ENCODE measurements at regions not wholly inside any gene's neighbourhood (a gene's known extent, or its start where the extent isn't known, plus 50 kb on each side); places are given as distances from the start of the nearest gene placed in this dataset.

- intact Hi-C loops (cut with DNase I), result no loop called here
- DNase-seq, result no peak
- no peaks in the 10 kb centered on the region for H3K4me1 ChIP-seq
- WGBS (ENCODE audit: insufficient coverage, low coverage, low lambda C conversion rate, missing lambda C conversion rate), result no CpG with 5 or more reads among the region's 1 CpG
- no peaks in the 10 kb centered on the region for H3K9me3 ChIP-seq
- TF ChIP-seq POLR2A (IDR thresholded peaks at IDR 0.05) (no peak), CTCF (IDR thresholded peaks at IDR 0.05) (no peak)
- H3K27ac ChIP-seq, result no peak overlapping the region
- no peaks in the 10 kb centered on the region for H3K27me3 ChIP-seq
- no peaks in the 10 kb centered on the region for H3K36me3 ChIP-seq
- H3K4me3 ChIP-seq, result no peak overlapping the region
- ATAC-seq, result no peak
Observed at GRCh38 chr14:94994245-94994644, 163.1 kb downstream of the DICER1 start.

DNA sequence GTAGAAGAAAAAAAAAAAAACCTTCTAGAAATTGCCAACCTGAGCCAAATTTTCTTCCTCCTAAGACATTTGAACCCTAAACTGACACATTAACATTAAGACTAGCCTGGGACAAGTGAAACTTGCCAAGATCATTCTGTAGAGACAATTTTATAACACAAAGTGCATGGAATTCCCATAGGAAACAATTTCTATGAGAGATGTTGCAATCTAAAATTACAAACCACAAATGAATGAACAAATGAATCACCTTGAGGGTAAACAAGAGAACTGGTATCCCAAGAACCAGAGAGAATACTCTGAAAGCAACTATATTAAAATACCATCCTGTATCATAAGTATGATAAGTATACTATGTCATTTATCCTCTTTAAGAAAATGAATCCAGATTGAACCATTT is 165.3 kb downstream of the DICER1 start:
- TF ChIP-seq CTCF (IDR thresholded peaks at IDR 0.05) (no peak), POLR2A (IDR thresholded peaks at IDR 0.05) (no peak)
- intact Hi-C loops (cut with DNase I), result no loop called here
- Histone ChIP-seq H3K9me3 (no peaks in the 10 kb centered on the region), H3K4me3 (no peak overlapping the region), H3K27me3 (no peaks in the 10 kb centered on the region), H3K4me1 (no peaks in the 10 kb centered on the region), H3K36me3 (no peaks in the 10 kb centered on the region), H3K27ac (no peak overlapping the region)
- no peak for DNase-seq
- no peak for ATAC-seq

GRCh38 chr14:94989946-94990345 is 167.4 kb downstream of the DICER1 start:
- WGBS (ENCODE audit: insufficient coverage, low coverage, low lambda C conversion rate, missing lambda C conversion rate), result 50% methylated on average over 3 of the region's 3 CpGs
- Histone ChIP-seq H3K9me3 (no peaks in the 10 kb centered on the region), H3K36me3 (no peaks in the 10 kb centered on the region), H3K27me3 (no peaks in the 10 kb centered on the region), H3K4me3 (no peak overlapping the region), H3K4me1 (no peaks in the 10 kb centered on the region), H3K27ac (no peak overlapping the region)
- TF ChIP-seq CTCF (IDR thresholded peaks at IDR 0.05) (no peak), POLR2A (IDR thresholded peaks at IDR 0.05) (no peak)
- no peak for ATAC-seq
- no peak for DNase-seq
- intact Hi-C loops (cut with DNase I), result no loop called here

DNA sequence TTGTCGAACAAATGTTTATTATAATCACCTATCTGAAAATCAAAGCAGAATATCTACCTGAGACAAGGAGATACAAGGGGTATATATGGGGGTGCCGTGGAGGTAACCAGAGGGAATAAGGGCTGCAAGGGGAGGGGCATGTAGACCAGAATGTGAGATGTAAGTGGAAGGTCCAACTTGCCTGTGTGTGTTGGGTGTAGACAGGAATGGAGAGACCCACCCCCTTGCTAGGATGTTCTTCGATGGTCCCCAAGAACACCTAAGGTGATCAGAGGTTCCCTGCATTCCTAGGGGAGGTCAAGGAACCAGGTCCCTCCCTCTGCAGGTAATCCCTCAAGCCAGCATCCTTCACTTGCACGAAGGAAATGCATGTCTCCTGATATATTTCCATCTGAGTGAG is 167.9 kb downstream of the DICER1 start:
- 61% methylated on average over 4 of the region's 4 CpGs for WGBS (ENCODE audit: insufficient coverage, low coverage, low lambda C conversion rate, missing lambda C conversion rate)
- Histone ChIP-seq H3K4me3 (no peak overlapping the region), H3K4me1 (no peaks in the 10 kb centered on the region), H3K27me3 (no peaks in the 10 kb centered on the region), H3K27ac (no peak overlapping the region), H3K9me3 (no peaks in the 10 kb centered on the region), H3K36me3 (no peaks in the 10 kb centered on the region)
- ATAC-seq (no peak), DNase-seq (no peak)
- no peak for TF ChIP-seq CTCF (IDR thresholded peaks at IDR 0.05)
- no peak for TF ChIP-seq POLR2A (IDR thresholded peaks at IDR 0.05)
- intact Hi-C loops (cut with DNase I), result no loop called here

DNA sequence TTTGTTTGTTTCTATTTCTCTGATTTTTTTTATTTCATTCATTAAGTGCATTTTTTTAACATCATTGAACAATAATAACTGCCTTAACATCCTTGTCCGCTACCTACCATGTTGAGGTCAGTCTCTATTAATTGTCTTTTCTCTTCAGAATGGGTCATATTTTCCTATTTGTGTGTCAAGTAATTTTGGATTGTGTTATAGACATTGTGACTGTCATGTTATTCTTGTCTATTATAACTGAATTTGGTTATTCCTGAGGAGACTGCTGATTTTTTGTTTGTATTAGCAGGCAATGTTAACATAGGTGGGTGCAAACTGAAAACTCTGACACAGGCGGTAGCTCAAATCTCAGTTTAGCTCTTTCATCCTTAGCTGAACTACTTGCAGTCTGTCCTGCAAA is 169.9 kb downstream of the DICER1 start:
- TF ChIP-seq CTCF (IDR thresholded peaks at IDR 0.05) (no peak), POLR2A (IDR thresholded peaks at IDR 0.05) (no peak)
- DNase-seq (no peak), ATAC-seq (no peak)
- Histone ChIP-seq H3K27ac (no peak overlapping the region), H3K4me1 (no peaks in the 10 kb centered on the region), H3K36me3 (no peaks in the 10 kb centered on the region), H3K9me3 (no peaks in the 10 kb centered on the region), H3K27me3 (no peaks in the 10 kb centered on the region), H3K4me3 (no peak overlapping the region)
- intact Hi-C loops (cut with DNase I), result no loop called here
- 85% methylated on average over 2 of the region's 2 CpGs for WGBS (ENCODE audit: insufficient coverage, low coverage, low lambda C conversion rate, missing lambda C conversion rate)

Data from right lobe of liver (tissue), 6 donors.